Keratinocyte (primary cell): ENCODE measurements at regions not wholly inside any gene's neighbourhood (a gene's known extent, or its start where the extent isn't known, plus 50 kb on each side); places are given as distances from the start of the nearest gene placed in this dataset.

ENCODE experiments used
- DNase-seq: peaks from one replicate; pipeline ENCODE4 v3.0.0-alpha.2; 2011; ENCODE audit warnings: low read depth, missing footprints, low spot score
- FAIRE-seq: peaks from 2 replicates; lab custom pipeline; 2011; peaks lifted over from hg19 to GRCh38; lab: Jason Lieb, UNC
- H2AFZ ChIP-seq: 2 replicates; pipeline ENCODE4 v1.6.0; 2012; ENCODE audit warnings: low read length, control low read depth, inconsistent platforms; ENCODE audit not compliant: control insufficient read depth
- H3K27ac ChIP-seq: 2 replicates; pipeline ENCODE4 v1.5.1; 2011; ENCODE audit warnings: low read length; ENCODE audit not compliant: control insufficient read depth, insufficient read depth
- H3K27me3 ChIP-seq: 3 replicates; pipeline ENCODE4 v1.6.0; 2011; ENCODE audit warnings: low read length; ENCODE audit not compliant: control insufficient read depth, insufficient read depth; ENCODE audit errors: extremely low read depth
- H3K36me3 ChIP-seq, 2 experiments: 2 replicates in 1 of 2; 3 replicates in 1 of 2; pipeline ENCODE4 v1.5.1; 2011; ENCODE audit warnings: low read length in 2 of 2, mild to moderate bottlenecking in 1 of 2; ENCODE audit not compliant: control insufficient read depth in 2 of 2, insufficient read depth in 2 of 2; ENCODE audit errors: extremely low read depth in 1 of 2
- H3K4me1 ChIP-seq: 3 replicates; pipeline ENCODE4 v1.5.1; 2011; ENCODE audit warnings: low read length; ENCODE audit not compliant: control insufficient read depth, insufficient read depth; ENCODE audit errors: extremely low read depth
- H3K4me2 ChIP-seq: 3 replicates; pipeline ENCODE4 v1.6.0; 2011; ENCODE audit warnings: low read depth, low read length; ENCODE audit not compliant: control insufficient read depth, insufficient read depth; ENCODE audit errors: extremely low read depth
- H3K4me3 ChIP-seq, 3 experiments: fragments of 200-600 bp in 1 of 3; sonication (generic) in 1 of 3; 2 replicates in 2 of 3; 3 replicates in 1 of 3; pipeline ENCODE4 v1.5.1; 2011 to 2016; ENCODE audit warnings: low read length in 3 of 3, mild to moderate bottlenecking in 3 of 3, control low read depth in 2 of 3, inconsistent platforms in 1 of 3, low read depth in 1 of 3, mixed read lengths in 1 of 3, mixed run types in 1 of 3, moderate library complexity in 1 of 3; ENCODE audit not compliant: control insufficient read depth in 2 of 3, insufficient read depth in 2 of 3; ENCODE audit errors: extremely low read depth in 1 of 3
- H3K79me2 ChIP-seq: 2 replicates; pipeline ENCODE4 v1.6.0; 2012; ENCODE audit warnings: low read length; ENCODE audit not compliant: control insufficient read depth, insufficient read depth
- H3K9ac ChIP-seq: 3 replicates; pipeline ENCODE4 v1.6.0; 2011; ENCODE audit warnings: low read length; ENCODE audit not compliant: control insufficient read depth, insufficient read depth; ENCODE audit errors: extremely low read depth
- H3K9me1 ChIP-seq: 3 replicates; pipeline ENCODE4 v1.6.0; 2011; ENCODE audit warnings: low read length; ENCODE audit not compliant: control insufficient read depth, insufficient read depth; ENCODE audit errors: extremely low read depth
- H3K9me3 ChIP-seq: 2 replicates; pipeline ENCODE4 v1.5.1; 2012; ENCODE audit warnings: low read depth, low read length; ENCODE audit not compliant: control insufficient read depth
- H4K20me1 ChIP-seq: 3 replicates; pipeline ENCODE4 v1.6.0; 2011; ENCODE audit warnings: low read length; ENCODE audit not compliant: control insufficient read depth, insufficient read depth; ENCODE audit errors: extremely low read depth
- CTCF ChIP-seq, 3 experiments: IDR thresholded peaks in 1 of 3; conservative IDR thresholded peaks in 1 of 3; optimal IDR thresholded peaks in 1 of 3; 2 replicates in 2 of 3; 3 replicates in 1 of 3; pipeline versions ENCODE3 to v1.5.1; 2011; ENCODE audit warnings: low read length in 3 of 3, mild to moderate bottlenecking in 3 of 3, moderate library complexity in 2 of 3, control low read depth in 1 of 3, inconsistent platforms in 1 of 3; ENCODE audit not compliant: insufficient read depth in 2 of 3; ENCODE audit errors: extremely low read depth in 1 of 3
- EZH2 ChIP-seq: IDR thresholded peaks from one replicate; pipeline ENCODE4 v1.6.1; 2012; ENCODE audit warnings: inconsistent platforms, mild to moderate bottlenecking, low read length, moderate library complexity
- dilution Hi-C: fragments of 300-500 bp; cut with MboI; formaldehyde crosslinking; loops from one replicate; pipeline ENCODE4 v1.7.0; 2020; ENCODE audit warnings: low sequenced_read_pairs; ENCODE audit not compliant: extremely low pct_ligation_motif_present

GRCh38 chr9:121598965-121599871 is 52.2 kb upstream of the DAB2IP start:
- Histone ChIP-seq H3K9ac (no peak overlapping the region), H3K4me3 (peak overlapping the region; percentile 33 to 55 (median 55)), H3K4me1 (peaks cover 8% of the 10 kb centered on the region), H3K36me3 (no peaks in the 10 kb centered on the region), H3K79me2 (no peaks in the 10 kb centered on the region), H3K9me1 (no peaks in the 10 kb centered on the region), H3K4me2 (peak overlapping the region; percentile 75), H3K27me3 (peaks cover 34% of the 10 kb centered on the region), H3K27ac (no peak overlapping the region), H4K20me1 (no peaks in the 10 kb centered on the region), H3K9me3 (no peaks in the 10 kb centered on the region), H2AFZ (no peak overlapping the region)
- dilution Hi-C loops = no loop called here
- FAIRE-seq (no peak), DNase-seq (no peak)
- TF ChIP-seq EZH2 (peak; percentile 59), CTCF (optimal IDR thresholded peaks at IDR 0.05 in 1 of 3, IDR thresholded peaks at IDR 0.05 in 1 of 3, conservative IDR thresholded peaks at IDR 0.05 in 1 of 3; ENCODE audit: extremely low read depth in 1 of 3, insufficient read depth in 2 of 3, low read length in 3 of 3) (no peak)

GRCh38 chr9:121599872-121600585 is 51.4 kb upstream of the DAB2IP start:
- Histone ChIP-seq H3K4me3 (peak overlapping the region; percentile 33 to 55 (median 55)), H3K79me2 (no peaks in the 10 kb centered on the region), H3K27ac (no peak overlapping the region), H3K4me2 (peak overlapping the region; percentile 75), H3K36me3 (no peaks in the 10 kb centered on the region), H3K9me3 (no peaks in the 10 kb centered on the region), H3K9me1 (no peaks in the 10 kb centered on the region), H2AFZ (no peak overlapping the region), H4K20me1 (no peaks in the 10 kb centered on the region), H3K4me1 (peaks cover 8% of the 10 kb centered on the region), H3K9ac (no peak overlapping the region), H3K27me3 (peaks cover 34% of the 10 kb centered on the region)
- DNase-seq (no peak), FAIRE-seq (no peak)
- TF ChIP-seq CTCF (optimal IDR thresholded peaks at IDR 0.05 in 1 of 3, IDR thresholded peaks at IDR 0.05 in 1 of 3, conservative IDR thresholded peaks at IDR 0.05 in 1 of 3; ENCODE audit: extremely low read depth in 1 of 3, insufficient read depth in 2 of 3, low read length in 3 of 3) = no peak
- TF ChIP-seq EZH2 = peak; percentile 78
- dilution Hi-C loops = no loop called here
